GM23338 (cell line): ENCODE measurements at regions not wholly inside any gene's neighbourhood (a gene's known extent, or its start where the extent isn't known, plus 50 kb on each side); places are given as distances from the start of the nearest gene placed in this dataset.

Experiments used
- CTCF ChIP-seq, 2 experiments: fragments of 200-600 bp in 1 of 2; sonication (generic) in 1 of 2; conservative IDR thresholded peaks; 2 replicates each; pipeline versions ENCODE4 v1.5.1 to v1.6.1; 2016 to 2017; ENCODE audit warnings: antibody characterized with exemption in 2 of 2, low read depth in 2 of 2, mild to moderate bottlenecking in 2 of 2, moderate library complexity in 1 of 2
- POLR2AphosphoS5 ChIP-seq: IDR thresholded peaks from 2 replicates; pipeline ENCODE4 v1.6.1; 2016; ENCODE audit warnings: antibody characterized with exemption, low read depth
- STAT1 ChIP-seq: IDR thresholded peaks from one replicate; pipeline ENCODE4 v1.6.1; 2016; ENCODE audit warnings: antibody characterized with exemption; ENCODE audit not compliant: unreplicated experiment
- TF ChIP-seq, protein P1 (sequence below): IDR thresholded peaks from 2 replicates; pipeline ENCODE4 v1.6.1; 2016; ENCODE audit warnings: antibody characterized with exemption

GRCh38 chr4:24729119-24729730, 66.1 kb upstream of the SOD3 start:
- TF ChIP-seq STAT1 (no peak), POLR2AphosphoS5 (no peak), CTCF (conservative IDR thresholded peaks at IDR 0.05; ENCODE audit: low read depth in 2 of 2) (no peak)
- TF ChIP-seq, protein P1, sequence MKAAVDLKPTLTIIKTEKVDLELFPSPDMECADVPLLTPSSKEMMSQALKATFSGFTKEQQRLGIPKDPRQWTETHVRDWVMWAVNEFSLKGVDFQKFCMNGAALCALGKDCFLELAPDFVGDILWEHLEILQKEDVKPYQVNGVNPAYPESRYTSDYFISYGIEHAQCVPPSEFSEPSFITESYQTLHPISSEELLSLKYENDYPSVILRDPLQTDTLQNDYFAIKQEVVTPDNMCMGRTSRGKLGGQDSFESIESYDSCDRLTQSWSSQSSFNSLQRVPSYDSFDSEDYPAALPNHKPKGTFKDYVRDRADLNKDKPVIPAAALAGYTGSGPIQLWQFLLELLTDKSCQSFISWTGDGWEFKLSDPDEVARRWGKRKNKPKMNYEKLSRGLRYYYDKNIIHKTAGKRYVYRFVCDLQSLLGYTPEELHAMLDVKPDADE, result no peak
